HG03280 (cell line): ENCODE measurements at regions not wholly inside any gene's neighbourhood (a gene's known extent, or its start where the extent isn't known, plus 50 kb on each side); places are given as distances from the start of the nearest gene placed in this dataset.

Experiments
- ATAC-seq: cut with Tn5 transposase; IDR thresholded peaks from one replicate; pipeline ENCODE4 v1.9.1; 2021; ENCODE audit warnings: mild to moderate bottlenecking, moderate library complexity; ENCODE audit not compliant: unreplicated experiment

DNA sequence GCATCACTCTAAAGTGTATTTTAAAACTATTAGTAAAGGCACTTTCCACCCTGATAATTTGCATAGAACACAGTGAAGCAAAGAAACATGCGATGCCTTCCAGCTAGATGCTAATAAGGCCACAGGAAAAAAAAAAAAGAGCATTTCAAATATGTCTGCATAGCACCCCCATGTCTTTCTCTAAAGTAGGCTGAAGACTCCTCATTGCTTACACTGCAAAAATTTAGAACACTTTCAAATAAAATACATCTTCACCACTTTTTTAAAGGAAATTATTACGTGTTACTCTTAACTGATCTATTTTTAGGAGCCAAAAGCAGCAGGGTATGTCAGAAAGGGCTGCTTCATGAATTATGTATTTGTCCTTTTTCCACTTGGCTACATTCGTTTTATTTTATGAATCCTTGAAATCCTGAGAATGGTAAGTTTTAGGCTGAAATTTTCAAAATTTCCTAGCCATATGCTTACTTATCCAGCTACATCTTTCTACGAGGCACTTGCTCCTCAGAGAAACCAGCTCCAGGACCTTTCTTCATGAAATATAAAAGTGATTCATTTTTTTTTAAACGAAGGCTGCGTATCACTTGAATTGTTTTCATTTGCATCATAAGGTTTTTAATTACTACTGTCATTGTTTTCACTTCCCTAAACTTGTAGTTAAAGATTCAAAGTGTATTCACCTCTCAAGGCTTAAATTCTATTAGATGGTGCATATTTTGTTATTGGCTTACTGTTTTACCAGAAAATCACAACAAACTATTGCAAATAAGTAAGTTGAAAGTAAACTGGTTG lies 513.0 kb downstream of the PTPRC start:
- no peak for ATAC-seq

- no peak for ATAC-seq
Measured at GRCh38 chr1:199152676-199153075, 513.8 kb downstream of the PTPRC start.

DNA sequence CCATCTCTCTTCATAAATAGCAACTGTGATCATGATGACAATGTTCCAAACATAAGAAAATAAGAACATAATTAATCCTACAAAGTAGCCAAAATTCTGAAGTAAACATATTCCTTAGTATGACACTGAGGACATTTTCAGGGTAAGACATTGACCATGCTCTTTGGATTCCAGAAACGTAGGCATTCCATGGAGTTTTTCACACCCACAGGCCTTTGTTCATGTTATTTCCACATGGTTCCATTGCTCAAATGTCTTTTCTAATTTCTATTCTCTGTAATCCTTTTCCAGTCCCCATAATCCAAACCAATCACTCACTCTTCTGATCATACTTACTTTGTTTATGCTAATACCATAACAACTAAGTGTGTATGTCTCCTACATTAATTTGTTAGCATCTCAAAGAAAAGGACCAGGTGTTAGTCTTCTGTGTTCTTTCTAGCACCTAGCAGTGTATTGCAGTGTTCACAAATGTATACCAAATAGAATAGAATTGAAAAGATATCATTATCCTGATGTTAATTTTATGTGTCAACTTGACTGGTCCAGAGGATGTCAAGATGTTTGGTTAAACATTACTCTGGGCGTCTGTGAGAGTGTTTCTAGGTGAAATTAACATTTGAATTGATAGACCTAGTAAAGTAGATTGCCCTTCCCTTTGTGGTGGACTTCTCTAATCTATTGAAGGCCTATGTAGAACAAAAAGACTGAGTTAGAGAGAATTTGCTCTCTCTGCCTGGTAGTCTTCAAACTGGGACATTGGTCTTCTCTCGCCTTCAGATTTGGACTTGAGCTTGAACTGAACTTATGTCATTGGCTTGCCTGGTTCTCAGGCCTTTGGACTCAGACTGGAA lies 516.6 kb downstream of the PTPRC start:
- no peak for ATAC-seq

DNA sequence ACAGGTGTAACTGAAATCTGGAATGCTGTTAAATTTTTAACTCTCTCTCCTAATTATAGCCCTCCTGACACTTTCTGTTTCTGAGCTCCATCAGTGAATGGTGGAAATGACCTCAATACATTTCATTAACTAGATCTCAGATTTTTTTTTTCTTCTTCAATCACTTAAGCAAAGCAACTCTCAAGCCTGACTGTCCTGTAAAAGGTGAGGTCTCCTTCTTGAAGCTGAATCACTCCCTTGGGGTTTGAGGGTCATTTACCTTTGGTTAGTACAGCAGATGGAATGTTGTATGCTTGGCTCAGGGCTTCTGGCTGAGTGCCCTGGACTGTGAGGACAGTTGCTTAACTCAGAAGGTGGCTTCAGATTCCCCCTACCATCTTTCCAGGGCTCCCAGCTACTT lies 518.7 kb downstream of the PTPRC start:
- ATAC-seq: no peak

DNA sequence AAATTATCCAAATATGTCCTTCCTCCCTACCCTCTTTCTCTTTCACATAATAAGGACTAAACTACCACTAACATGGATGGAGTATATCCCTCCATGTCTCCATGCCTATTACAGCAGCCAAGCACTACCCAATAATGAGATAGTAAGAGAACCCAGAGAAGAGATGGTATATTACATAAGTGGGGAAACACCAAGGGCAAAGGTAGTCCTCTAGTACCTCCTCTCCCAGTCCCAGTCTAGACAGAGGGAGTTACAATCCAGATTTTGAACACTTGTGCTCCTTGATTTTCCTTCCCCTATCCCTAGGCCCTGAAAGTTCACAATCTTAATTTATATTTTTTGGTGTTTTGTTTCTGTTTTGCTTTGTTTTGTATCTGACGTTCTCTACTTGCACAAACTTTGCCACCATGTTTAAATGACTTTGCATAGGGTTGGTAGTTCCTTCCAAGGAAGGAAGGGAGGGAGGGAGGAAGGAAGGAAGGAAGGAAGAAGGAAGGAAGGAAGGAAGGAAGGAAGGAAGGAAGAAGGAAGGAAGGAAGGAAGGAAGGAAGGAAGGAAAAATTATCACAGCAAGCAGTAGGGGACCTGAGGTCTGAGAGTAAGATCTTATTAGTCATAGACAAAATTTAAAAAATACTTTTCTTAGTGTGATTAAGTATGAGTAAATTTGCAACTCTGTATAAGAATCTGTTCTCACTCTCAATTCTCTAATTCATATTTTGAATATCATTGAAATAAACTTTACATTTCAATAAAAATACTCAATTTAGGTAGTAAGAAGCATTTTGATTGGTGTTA lies 521.9 kb downstream of the PTPRC start:
- no peak for ATAC-seq

DNA sequence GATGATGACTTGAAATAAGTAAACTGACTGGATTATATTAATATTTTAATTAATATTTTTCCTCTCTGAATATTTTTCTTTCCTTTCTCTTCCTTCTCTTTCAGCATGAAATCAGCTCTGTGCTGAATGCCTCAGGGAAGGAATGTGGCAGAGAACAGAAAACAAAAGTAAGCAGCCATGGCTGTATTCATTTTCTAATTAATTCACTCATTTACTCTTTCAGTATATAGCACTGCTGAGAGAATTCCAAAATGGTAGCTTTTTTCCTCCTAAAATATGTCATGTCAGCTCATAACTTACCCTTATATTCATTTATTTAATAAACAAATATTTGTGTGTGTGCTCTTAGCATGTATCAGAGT lies 522.5 kb downstream of the PTPRC start:
- no peak for ATAC-seq

GRCh38 chr1:199161766-199162303 lies 523.0 kb downstream of the PTPRC start:
- no peak for ATAC-seq

DNA sequence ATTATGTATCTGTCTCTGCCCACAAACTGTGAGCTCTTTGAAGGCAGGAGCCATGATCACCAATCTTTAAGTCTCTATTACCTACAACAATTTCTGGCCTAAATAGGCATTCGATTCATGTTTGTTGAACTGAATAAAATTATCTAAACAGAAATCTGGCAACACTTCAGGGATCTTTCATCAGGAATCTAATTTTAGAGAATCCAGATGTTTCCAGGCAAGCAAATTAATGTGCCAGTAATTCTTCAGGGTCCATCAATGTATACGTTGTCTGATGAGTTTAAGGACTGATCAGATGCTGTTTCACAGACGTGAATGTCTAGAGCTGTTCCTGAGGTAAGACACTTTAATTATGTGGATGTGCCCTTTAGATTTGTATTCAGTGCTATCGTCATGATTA lies 524.4 kb downstream of the PTPRC start:
- ATAC-seq: no peak

- no peak for ATAC-seq
Measured at GRCh38 chr1:199163670-199164069, 524.8 kb downstream of the PTPRC start.

- no peak for ATAC-seq
Measured at GRCh38 chr1:199167460-199167859, 528.6 kb downstream of the PTPRC start.

GRCh38 chr1:199168888-199169585 lies 530.2 kb downstream of the PTPRC start:
- no peak for ATAC-seq

- ATAC-seq: no peak
Measured at GRCh38 chr1:199170711-199171110, 531.9 kb downstream of the PTPRC start.

- no peak for ATAC-seq
Measured at GRCh38 chr1:199172171-199173124, 533.6 kb downstream of the PTPRC start.

DNA sequence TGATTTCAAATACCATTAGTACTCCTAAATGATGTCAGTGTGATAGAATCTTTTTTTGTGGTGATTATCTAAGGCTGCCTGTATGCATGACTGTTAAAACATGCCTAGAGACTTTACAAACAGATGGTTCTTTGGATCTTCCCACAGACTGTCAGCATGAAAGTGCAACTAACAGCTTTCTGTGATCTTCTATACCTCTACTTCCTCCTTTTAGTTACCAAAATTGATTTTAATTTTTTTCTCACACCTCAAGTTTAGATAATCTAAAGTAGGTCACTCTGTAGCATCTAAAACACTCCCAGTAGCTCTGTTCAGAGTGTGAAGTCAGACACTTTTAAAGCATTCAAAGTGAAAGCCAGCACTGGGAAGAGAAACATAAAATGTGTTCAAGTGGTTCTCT lies 534.5 kb downstream of the PTPRC start:
- peak; percentile 97 for ATAC-seq

- ATAC-seq: no peak
Measured at GRCh38 chr1:199174336-199174735, 535.5 kb downstream of the PTPRC start.

DNA sequence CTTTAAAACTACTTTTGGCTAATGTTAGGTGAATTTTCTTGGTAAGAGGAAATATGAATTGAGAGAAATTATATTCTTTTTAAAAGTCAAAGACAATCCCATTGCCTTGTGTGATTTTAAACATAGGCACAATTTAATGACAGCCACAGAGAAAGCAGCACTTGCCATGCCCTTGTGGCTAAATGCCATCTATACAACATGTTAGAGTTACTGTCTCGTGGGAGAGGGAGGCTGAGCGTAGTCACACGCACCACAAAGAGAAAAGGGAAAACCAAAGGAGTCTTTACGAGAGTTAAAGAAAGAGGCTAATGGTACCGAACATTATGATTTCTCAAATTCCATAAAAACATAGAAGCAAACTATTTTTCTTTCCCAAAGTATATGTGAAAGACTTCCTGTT lies 537.9 kb downstream of the PTPRC start:
- ATAC-seq: no peak

GRCh38 chr1:199177241-199177640 lies 538.4 kb downstream of the PTPRC start:
- no peak for ATAC-seq

DNA sequence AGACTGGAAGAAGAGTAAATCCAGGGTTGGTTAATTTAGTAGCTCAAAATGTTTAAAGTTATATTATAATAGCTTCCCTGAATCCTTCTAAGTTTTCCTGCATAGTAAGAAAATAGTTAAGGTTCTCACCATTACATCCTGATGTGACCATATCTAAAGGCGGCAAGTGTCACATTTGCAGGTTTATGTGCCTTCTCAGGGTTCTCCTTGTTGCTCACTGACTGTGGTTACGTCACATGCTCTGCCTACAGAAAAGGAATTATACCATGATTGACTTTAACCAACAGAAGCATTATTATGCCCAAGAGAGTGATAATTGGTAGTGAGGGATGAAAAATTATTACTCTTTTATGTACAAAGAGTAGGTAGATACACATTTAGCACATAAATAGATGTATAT lies 539.8 kb downstream of the PTPRC start:
- ATAC-seq: no peak

GRCh38 chr1:199182186-199182843 lies 543.5 kb downstream of the PTPRC start:
- ATAC-seq: no peak
